OCI-LY1 (cell line): ENCODE measurements at regions not wholly inside any gene's neighbourhood (a gene's known extent, or its start where the extent isn't known, plus 50 kb on each side); places are given as distances from the start of the nearest gene placed in this dataset.

ENCODE experiments used
- EZH2 ChIP-seq: fragments of 200-600 bp; sonication (generic), shearing (Covaris generic); IDR thresholded peaks from 2 replicates; pipeline ENCODE4 v1.8.0; 2017; ENCODE audit warnings: borderline replicate concordance, mixed run types, mild to moderate bottlenecking, antibody characterized with exemption, low read length, moderate library complexity, mixed read lengths
- TF ChIP-seq, protein P1 (sequence below): fragments of 200-600 bp; sonication (generic), shearing (Covaris generic); IDR thresholded peaks from 2 replicates; pipeline ENCODE4 v1.5.1; 2017; ENCODE audit warnings: mild to moderate bottlenecking, antibody characterized with exemption, low read length, moderate library complexity, mixed read lengths

DNA sequence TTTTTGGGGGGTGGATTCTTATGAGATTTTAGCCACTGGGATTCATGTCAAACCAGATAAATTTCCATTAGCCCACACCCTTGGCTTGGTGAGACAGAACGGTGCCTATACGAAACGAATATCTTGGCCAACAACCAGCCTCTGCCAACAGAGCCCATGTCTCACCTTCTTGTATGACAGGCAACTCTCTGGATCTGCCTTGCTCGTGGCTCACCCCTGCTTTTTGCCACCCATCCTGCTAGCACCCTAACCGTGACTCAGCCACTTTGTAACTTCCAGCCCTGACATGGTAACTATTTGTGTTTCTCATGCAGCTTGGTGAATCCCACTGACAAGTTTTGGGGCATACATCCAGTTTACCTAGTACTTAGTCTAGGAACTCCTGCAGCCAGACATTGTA, 457.0 kb downstream of the SPATA31D1 start:
- TF ChIP-seq, protein P1, sequence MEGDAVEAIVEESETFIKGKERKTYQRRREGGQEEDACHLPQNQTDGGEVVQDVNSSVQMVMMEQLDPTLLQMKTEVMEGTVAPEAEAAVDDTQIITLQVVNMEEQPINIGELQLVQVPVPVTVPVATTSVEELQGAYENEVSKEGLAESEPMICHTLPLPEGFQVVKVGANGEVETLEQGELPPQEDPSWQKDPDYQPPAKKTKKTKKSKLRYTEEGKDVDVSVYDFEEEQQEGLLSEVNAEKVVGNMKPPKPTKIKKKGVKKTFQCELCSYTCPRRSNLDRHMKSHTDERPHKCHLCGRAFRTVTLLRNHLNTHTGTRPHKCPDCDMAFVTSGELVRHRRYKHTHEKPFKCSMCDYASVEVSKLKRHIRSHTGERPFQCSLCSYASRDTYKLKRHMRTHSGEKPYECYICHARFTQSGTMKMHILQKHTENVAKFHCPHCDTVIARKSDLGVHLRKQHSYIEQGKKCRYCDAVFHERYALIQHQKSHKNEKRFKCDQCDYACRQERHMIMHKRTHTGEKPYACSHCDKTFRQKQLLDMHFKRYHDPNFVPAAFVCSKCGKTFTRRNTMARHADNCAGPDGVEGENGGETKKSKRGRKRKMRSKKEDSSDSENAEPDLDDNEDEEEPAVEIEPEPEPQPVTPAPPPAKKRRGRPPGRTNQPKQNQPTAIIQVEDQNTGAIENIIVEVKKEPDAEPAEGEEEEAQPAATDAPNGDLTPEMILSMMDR = no peak
- no peak for TF ChIP-seq EZH2
